ENCODE measurements at regions not wholly inside any gene's neighbourhood (a gene's known extent, or its start where the extent isn't known, plus 50 kb on each side); places are given as distances from the start of the nearest gene placed in this dataset.

GRCh38 chr7:69198250-69198649, 400.0 kb upstream of the AUTS2 start:
- intact Hi-C loops (cut with micrococcal nuclease), result no loop called here

GRCh38 chr7:69199041-69199440, 399.2 kb upstream of the AUTS2 start:
- no peak for TF ChIP-seq CTCF (IDR thresholded peaks at IDR 0.05)
- peak overlapping the region; percentile 42 to 66 for H3K27ac Mint-ChIP-seq
- no peaks in the 10 kb centered on the region for H3K27me3 Mint-ChIP-seq (ENCODE audit: low read depth in 2 of 2)
- ATAC-seq, result no peak
- Histone ChIP-seq H3K4me1 (ENCODE audit: control insufficient read depth, insufficient read depth, low read length) (no peaks in the 10 kb centered on the region), H3K9me3 (ENCODE audit: control insufficient read depth, insufficient read depth, low read length) (peaks cover 18% of the 10 kb centered on the region), H3K27me3 (ENCODE audit: control insufficient read depth, insufficient read depth, low read length) (no peaks in the 10 kb centered on the region), H3K4me3 (ENCODE audit: low read length) (no peak overlapping the region), H3K27ac (ENCODE audit: low read length) (peak overlapping the region; percentile 67), H3K36me3 (ENCODE audit: control insufficient read depth, insufficient read depth, low read length) (no peaks in the 10 kb centered on the region)
- H3K4me1 Mint-ChIP-seq, result peaks cover 8 to 19% of the 10 kb centered on the region in 2 donors
- no peak overlapping the region for H3K4me3 Mint-ChIP-seq
- peaks cover 13 to 17% of the 10 kb centered on the region in 2 donors for H3K9me3 Mint-ChIP-seq
- 42% methylated on average over 5 of the region's 5 CpGs for WGBS (ENCODE audit: insufficient coverage)
- intact Hi-C loops (cut with micrococcal nuclease), result no loop called here
- peak in 1 of 2 donors; percentile 7 for DNase-seq
- no peaks in the 10 kb centered on the region for H3K36me3 Mint-ChIP-seq

More at GRCh38 chr7:69198250-69198649, 400.0 kb upstream of the AUTS2 start:
- TF ChIP-seq CTCF (IDR thresholded peaks at IDR 0.05), result no peak
- no peak for ATAC-seq
- Histone ChIP-seq H3K27me3 (ENCODE audit: control insufficient read depth, insufficient read depth, low read length) (no peaks in the 10 kb centered on the region), H3K36me3 (ENCODE audit: control insufficient read depth, insufficient read depth, low read length) (no peaks in the 10 kb centered on the region), H3K4me3 (ENCODE audit: low read length) (no peak overlapping the region), H3K9me3 (ENCODE audit: control insufficient read depth, insufficient read depth, low read length) (peaks cover 18% of the 10 kb centered on the region), H3K4me1 (ENCODE audit: control insufficient read depth, insufficient read depth, low read length) (no peaks in the 10 kb centered on the region), H3K27ac (ENCODE audit: low read length) (no peak overlapping the region)
- no peak overlapping the region for H3K4me3 Mint-ChIP-seq
- no peak for DNase-seq
- H3K4me1 Mint-ChIP-seq, result peaks cover 8 to 19% of the 10 kb centered on the region in 2 donors
- no CpG with 5 or more reads among the region's 1 CpG for WGBS (ENCODE audit: insufficient coverage)
- peaks cover 15 to 20% of the 10 kb centered on the region in 2 donors for H3K9me3 Mint-ChIP-seq
- H3K36me3 Mint-ChIP-seq, result no peaks in the 10 kb centered on the region
- peak overlapping the region in 1 of 2 donors; percentile 42 for H3K27ac Mint-ChIP-seq
- no peaks in the 10 kb centered on the region for H3K27me3 Mint-ChIP-seq (ENCODE audit: low read depth in 2 of 2)

- no peak for TF ChIP-seq CTCF (IDR thresholded peaks at IDR 0.05)
- no peaks in the 10 kb centered on the region for H3K27me3 Mint-ChIP-seq (ENCODE audit: low read depth in 2 of 2)
- H3K4me3 Mint-ChIP-seq, result no peak overlapping the region
- Histone ChIP-seq H3K4me1 (ENCODE audit: control insufficient read depth, insufficient read depth, low read length) (no peaks in the 10 kb centered on the region), H3K9me3 (ENCODE audit: control insufficient read depth, insufficient read depth, low read length) (peaks cover 18% of the 10 kb centered on the region), H3K4me3 (ENCODE audit: low read length) (no peak overlapping the region), H3K27ac (ENCODE audit: low read length) (peak overlapping the region; percentile 67), H3K36me3 (ENCODE audit: control insufficient read depth, insufficient read depth, low read length) (no peaks in the 10 kb centered on the region), H3K27me3 (ENCODE audit: control insufficient read depth, insufficient read depth, low read length) (no peaks in the 10 kb centered on the region)
- peaks cover 8 to 19% of the 10 kb centered on the region in 2 donors for H3K4me1 Mint-ChIP-seq
- intact Hi-C loops (cut with micrococcal nuclease), result no loop called here
- 0% methylated on average over 1 of the region's 1 CpG for WGBS (ENCODE audit: insufficient coverage)
- DNase-seq (no peak), ATAC-seq (no peak)
- no peaks in the 10 kb centered on the region for H3K36me3 Mint-ChIP-seq
- H3K9me3 Mint-ChIP-seq, result peaks cover 10 to 16% of the 10 kb centered on the region in 2 donors
- H3K27ac Mint-ChIP-seq, result peak overlapping the region; percentile 42 to 66
Observed at GRCh38 chr7:69199661-69200060, 398.6 kb upstream of the AUTS2 start.

GRCh38 chr7:69203871-69204270, 394.4 kb upstream of the AUTS2 start:
- intact Hi-C loops (cut with micrococcal nuclease), result no loop called here
- Mint-ChIP-seq H3K27ac (no peak overlapping the region), H3K4me3 (no peak overlapping the region), H3K9me3 (peaks cover 12 to 17% of the 10 kb centered on the region in 2 donors), H3K36me3 (no peaks in the 10 kb centered on the region), H3K4me1 (peaks cover 8 to 15% of the 10 kb centered on the region in 2 donors), H3K27me3 (ENCODE audit: low read depth in 2 of 2) (no peaks in the 10 kb centered on the region)
- Histone ChIP-seq H3K4me3 (ENCODE audit: low read length) (no peak overlapping the region), H3K27me3 (ENCODE audit: control insufficient read depth, insufficient read depth, low read length) (no peaks in the 10 kb centered on the region), H3K36me3 (ENCODE audit: control insufficient read depth, insufficient read depth, low read length) (no peaks in the 10 kb centered on the region), H3K4me1 (ENCODE audit: control insufficient read depth, insufficient read depth, low read length) (no peaks in the 10 kb centered on the region), H3K27ac (ENCODE audit: low read length) (no peak overlapping the region), H3K9me3 (ENCODE audit: control insufficient read depth, insufficient read depth, low read length) (peaks cover 15% of the 10 kb centered on the region)
- DNase-seq (no peak), ATAC-seq (no peak)
- WGBS (ENCODE audit: insufficient coverage), result no CpG with 5 or more reads among the region's 2 CpGs
- no peak for TF ChIP-seq CTCF (IDR thresholded peaks at IDR 0.05)

Measured in natural killer cell (primary cell).